ENCODE measurements at regions not wholly inside any gene's neighbourhood (a gene's known extent, or its start where the extent isn't known, plus 50 kb on each side); places are given as distances from the start of the nearest gene placed in this dataset.
"Not testable (repeated sequence)": the region's sequence is repeated elsewhere in the genome, so short reads cannot be mapped to it uniquely, and the experiment has no call there.

- no peak for DNase-seq
These were observed 467.7 kb upstream of the KLF6 start for GRCh38 chr10:4252701-4253100.

- no peak for DNase-seq
These were observed 465.5 kb upstream of the KLF6 start for GRCh38 chr10:4250587-4250887.

GRCh38 chr10:4249841-4250586 lies 465.0 kb upstream of the KLF6 start:
- no peak for DNase-seq

- DNase-seq = no peak
These were observed 462.4 kb upstream of the KLF6 start for GRCh38 chr10:4247379-4247778.

- DNase-seq = no peak
These were observed 461.9 kb upstream of the KLF6 start for GRCh38 chr10:4246881-4247358.

GRCh38 chr10:4243651-4244050 lies 458.6 kb upstream of the KLF6 start:
- no peak for DNase-seq

- no peak for DNase-seq
These were observed 458.2 kb upstream of the KLF6 start for GRCh38 chr10:4243169-4243568.

GRCh38 chr10:4242561-4243035 lies 457.6 kb upstream of the KLF6 start:
- no peak for DNase-seq

- DNase-seq = no peak
These were observed 456.8 kb upstream of the KLF6 start for GRCh38 chr10:4241724-4242345.

GRCh38 chr10:4240608-4241197 lies 455.7 kb upstream of the KLF6 start:
- DNase-seq = no peak

GRCh38 chr10:4239186-4239585 lies 454.2 kb upstream of the KLF6 start:
- no peak for DNase-seq

- not testable (repeated sequence) for DNase-seq
These were observed 451.9 kb upstream of the KLF6 start for GRCh38 chr10:4236905-4237304.

GRCh38 chr10:4234661-4235060 lies 449.7 kb upstream of the KLF6 start:
- no peak for DNase-seq

- no peak for DNase-seq
These were observed 446.4 kb upstream of the KLF6 start for GRCh38 chr10:4231439-4231838.

- DNase-seq = no peak
These were observed 445.0 kb upstream of the KLF6 start for GRCh38 chr10:4230036-4230435.

GRCh38 chr10:4229106-4229505 lies 444.1 kb upstream of the KLF6 start:
- DNase-seq = no peak

GRCh38 chr10:4227586-4227985 lies 442.6 kb upstream of the KLF6 start:
- DNase-seq = no peak

GRCh38 chr10:4226941-4227540 lies 442.0 kb upstream of the KLF6 start:
- DNase-seq = no peak

- no peak for DNase-seq
These were observed 439.2 kb upstream of the KLF6 start for GRCh38 chr10:4224178-4224577.

GRCh38 chr10:4221310-4221709 lies 436.3 kb upstream of the KLF6 start:
- DNase-seq = not testable (repeated sequence)

- DNase-seq = no peak
These were observed 434.9 kb upstream of the KLF6 start for GRCh38 chr10:4219901-4220300.

- DNase-seq = no peak
These were observed 432.6 kb upstream of the KLF6 start for GRCh38 chr10:4217653-4218052.

- no peak for DNase-seq
These were observed 432.2 kb upstream of the KLF6 start for GRCh38 chr10:4217187-4217586.

GRCh38 chr10:4216726-4217125 lies 431.7 kb upstream of the KLF6 start:
- DNase-seq = no peak

All from activated CD4-positive, CD25-positive, alpha-beta regulatory T cell treated with anti-CD3 and anti-CD28 coated beads, Interleukin-2, amount 50 U/mL, for 72 hours (primary cell).